Kidney (tissue), 13 donors: ENCODE measurements at regions not wholly inside any gene's neighbourhood (a gene's known extent, or its start where the extent isn't known, plus 50 kb on each side); places are given as distances from the start of the nearest gene placed in this dataset.
"Not testable (repeated sequence)": the region's sequence is repeated elsewhere in the genome, so short reads cannot be mapped to it uniquely, and the experiment has no call there.

Source experiments
- DNase-seq, 5 donors: peaks; one replicate each; pipeline ENCODE4 v3.0.0-alpha.2; 2013 to 2020
- FAIRE-seq: peaks from 2 replicates; lab custom pipeline; 2012; peaks lifted over from hg19 to GRCh38; lab: Jason Lieb, UNC
- H3K27ac ChIP-seq, 2 donors: one replicate each; pipeline ENCODE4 v1.7.0; 2013; ENCODE audit warnings: low read depth in 2 of 2, low read length in 2 of 2, inconsistent platforms in 1 of 2
- H3K27me3 ChIP-seq: one replicate; pipeline ENCODE4 v1.7.1; 2013; ENCODE audit warnings: low read length, inconsistent platforms; ENCODE audit not compliant: control insufficient read depth, insufficient read depth
- H3K36me3 ChIP-seq, 3 donors: one replicate each; pipeline versions ENCODE4 v1.7.0 to v1.7.1; 2013; ENCODE audit warnings: low read length in 3 of 3, control low read depth in 1 of 3, inconsistent platforms in 1 of 3; ENCODE audit not compliant: insufficient read depth in 3 of 3, control insufficient read depth in 2 of 3
- H3K4me1 ChIP-seq, 3 donors: one replicate each; pipeline versions ENCODE4 v1.7.0 to v1.7.1; 2013; ENCODE audit warnings: low read length in 3 of 3, inconsistent platforms in 1 of 3, low read depth in 1 of 3; ENCODE audit not compliant: control insufficient read depth in 2 of 3, insufficient read depth in 2 of 3
- H3K4me3 ChIP-seq, 3 donors: one replicate each; pipeline versions ENCODE4 v1.7.0 to v1.8.1; 2013; ENCODE audit warnings: low read length in 3 of 3, control low read depth in 1 of 3, inconsistent platforms in 1 of 3
- H3K9ac ChIP-seq, 3 donors: one replicate each; pipeline versions ENCODE4 v1.7.0 to v1.7.1; 2013; ENCODE audit warnings: low read length in 3 of 3, control low read depth in 1 of 3, inconsistent platforms in 1 of 3
- H3K9me3 ChIP-seq, 3 donors: one replicate each; pipeline versions ENCODE4 v1.7.0 to v1.7.1; 2013; ENCODE audit warnings: low read length in 3 of 3, control low read depth in 1 of 3, inconsistent platforms in 1 of 3; ENCODE audit not compliant: control insufficient read depth in 2 of 3, insufficient read depth in 1 of 3
- intact Hi-C: fragments of 100-400 bp; cut with DNase I; formaldehyde crosslinking; loops from one replicate; pipeline ENCODE4 v1.11.1; 2022
- TF ChIP-seq, protein P1 (sequence below): IDR thresholded peaks from 3 replicates; pipeline ENCODE4 v1.5.1; 2012; ENCODE audit warnings: mild to moderate bottlenecking, moderate library complexity, borderline replicate concordance; ENCODE audit not compliant: insufficient read depth; ENCODE audit errors: extremely low read depth
- donor health status: control.
- donor health status: control.
- donor health status: control.
- donor health status: control.
- donor health status: control.
- donor health status: DM: yes; HTN: yes; CAD: no.
- donor health status: Normal renal cell carcinoma (clear cell type).

DNA sequence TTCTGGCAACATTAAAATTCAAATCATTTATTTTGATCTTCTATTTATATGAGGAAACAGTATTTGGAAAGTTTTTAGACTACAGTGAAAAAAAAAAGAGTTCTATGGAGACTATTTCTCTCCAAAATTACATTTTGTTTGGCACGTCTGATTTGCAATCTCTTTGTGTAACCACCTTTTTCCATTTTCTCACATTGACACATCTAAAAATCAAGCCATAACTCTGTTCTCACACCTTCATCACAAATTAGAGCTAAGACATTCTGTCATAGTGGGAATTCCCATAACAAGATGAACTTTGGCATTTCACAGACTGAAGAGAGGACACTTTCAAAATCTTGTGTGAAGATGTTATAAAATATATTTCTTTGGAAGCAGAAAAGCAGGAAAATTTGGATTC, 468.9 kb downstream of the GRIA2 start:
- intact Hi-C loops: no loop called here
- no peak for DNase-seq
- Histone ChIP-seq H3K9ac (no peak overlapping the region), H3K4me1 (no peaks in the 10 kb centered on the region), H3K36me3 (no peaks in the 10 kb centered on the region), H3K9me3 (no peaks in the 10 kb centered on the region), H3K27me3 (no peaks in the 10 kb centered on the region), H3K27ac (no peak overlapping the region), H3K4me3 (no peak overlapping the region)
- TF ChIP-seq, protein P1, sequence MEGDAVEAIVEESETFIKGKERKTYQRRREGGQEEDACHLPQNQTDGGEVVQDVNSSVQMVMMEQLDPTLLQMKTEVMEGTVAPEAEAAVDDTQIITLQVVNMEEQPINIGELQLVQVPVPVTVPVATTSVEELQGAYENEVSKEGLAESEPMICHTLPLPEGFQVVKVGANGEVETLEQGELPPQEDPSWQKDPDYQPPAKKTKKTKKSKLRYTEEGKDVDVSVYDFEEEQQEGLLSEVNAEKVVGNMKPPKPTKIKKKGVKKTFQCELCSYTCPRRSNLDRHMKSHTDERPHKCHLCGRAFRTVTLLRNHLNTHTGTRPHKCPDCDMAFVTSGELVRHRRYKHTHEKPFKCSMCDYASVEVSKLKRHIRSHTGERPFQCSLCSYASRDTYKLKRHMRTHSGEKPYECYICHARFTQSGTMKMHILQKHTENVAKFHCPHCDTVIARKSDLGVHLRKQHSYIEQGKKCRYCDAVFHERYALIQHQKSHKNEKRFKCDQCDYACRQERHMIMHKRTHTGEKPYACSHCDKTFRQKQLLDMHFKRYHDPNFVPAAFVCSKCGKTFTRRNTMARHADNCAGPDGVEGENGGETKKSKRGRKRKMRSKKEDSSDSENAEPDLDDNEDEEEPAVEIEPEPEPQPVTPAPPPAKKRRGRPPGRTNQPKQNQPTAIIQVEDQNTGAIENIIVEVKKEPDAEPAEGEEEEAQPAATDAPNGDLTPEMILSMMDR: no peak
- FAIRE-seq: no peak

DNA sequence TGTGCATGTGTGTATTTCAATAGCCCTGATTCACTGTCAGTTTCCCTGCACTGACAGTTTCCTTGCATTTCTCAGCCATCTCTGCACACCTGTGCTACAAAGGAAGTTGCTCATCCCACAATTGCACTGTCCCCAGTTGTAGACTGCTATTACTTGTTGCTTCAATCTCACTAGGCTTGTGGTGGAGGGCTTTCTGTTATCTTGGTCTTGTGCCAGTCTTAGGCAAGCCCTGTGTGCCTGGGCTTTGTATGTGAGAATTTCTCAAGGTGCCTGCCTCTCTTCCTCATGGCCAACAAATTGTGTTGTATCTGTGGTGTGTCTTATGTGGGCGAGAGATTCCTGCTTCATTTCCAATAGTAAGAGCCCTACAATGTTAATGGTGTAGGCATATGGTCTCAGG, 467.4 kb downstream of the GRIA2 start:
- no peak for FAIRE-seq
- Histone ChIP-seq H3K27ac (no peak overlapping the region), H3K9me3 (no peaks in the 10 kb centered on the region), H3K9ac (no peak overlapping the region), H3K4me3 (no peak overlapping the region), H3K36me3 (no peaks in the 10 kb centered on the region), H3K4me1 (no peaks in the 10 kb centered on the region), H3K27me3 (no peaks in the 10 kb centered on the region)
- TF ChIP-seq, protein P1: no peak
- no peak for DNase-seq
- intact Hi-C loops: no loop called here

DNA sequence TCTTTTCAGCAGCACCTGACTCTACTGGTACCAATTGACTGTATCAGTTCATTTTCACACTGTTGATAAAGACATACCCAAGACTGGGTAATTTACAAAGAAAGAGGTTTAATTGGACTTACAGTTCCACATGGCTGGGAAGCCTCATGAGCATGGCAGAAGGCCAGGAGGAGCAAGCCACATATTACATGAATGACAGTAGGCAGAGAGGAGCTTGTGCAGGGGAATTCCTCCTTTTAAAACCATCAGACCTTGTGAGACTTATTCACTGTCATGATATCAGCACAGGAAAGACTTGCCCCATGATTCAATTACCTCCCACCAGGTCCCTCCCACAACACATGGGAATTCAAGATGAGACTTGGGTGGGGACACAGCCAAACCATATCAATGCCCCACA, 458.8 kb downstream of the GRIA2 start:
- H3K4me1 ChIP-seq, DNase-seq, H3K9ac ChIP-seq, H3K36me3 ChIP-seq, H3K27me3 ChIP-seq, H3K9me3 ChIP-seq, FAIRE-seq, H3K27ac ChIP-seq, intact Hi-C loops, H3K4me3 ChIP-seq: not testable (repeated sequence)

DNA sequence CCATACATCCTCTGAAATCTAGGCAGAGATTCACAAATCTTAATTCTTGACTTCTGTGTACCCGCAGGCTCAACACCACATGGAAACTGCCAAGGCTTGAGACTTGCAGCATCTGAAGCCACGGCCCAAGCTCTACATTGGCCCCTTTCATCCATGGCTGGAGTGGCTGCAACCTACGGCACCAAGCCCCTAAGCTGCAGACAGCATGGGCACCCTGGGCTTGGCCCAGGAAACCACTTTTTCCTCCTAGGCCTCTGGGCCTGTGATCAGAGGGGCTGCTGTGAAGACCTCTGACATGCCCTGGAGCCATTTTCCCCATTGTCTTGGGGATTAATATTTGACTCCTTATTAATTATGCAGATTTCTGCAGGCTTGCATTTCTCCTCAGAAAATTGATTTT, 457.9 kb downstream of the GRIA2 start:
- no peaks in the 10 kb centered on the region for H3K9me3 ChIP-seq

More for the DNA sequence above, 457.9 kb downstream of the GRIA2 start:
- FAIRE-seq: no peak
- Histone ChIP-seq H3K9ac (no peak overlapping the region), H3K36me3 (no peaks in the 10 kb centered on the region), H3K4me3 (no peak overlapping the region), H3K27me3 (no peaks in the 10 kb centered on the region), H3K4me1 (no peaks in the 10 kb centered on the region), H3K27ac (no peak overlapping the region)
- intact Hi-C loops: no loop called here
- DNase-seq: no peak
- TF ChIP-seq, protein P1: no peak
